Vagina (tissue), 2 donors: ENCODE measurements at regions not wholly inside any gene's neighbourhood (a gene's known extent, or its start where the extent isn't known, plus 50 kb on each side); places are given as distances from the start of the nearest gene placed in this dataset.

Source experiments
- POLR2A ChIP-seq, 2 donors: fragments of 450-650 bp; IDR thresholded peaks; one replicate each; pipeline ENCODE4 v1.6.1; 2017; ENCODE audit warnings: antibody characterized with exemption in 2 of 2, mild to moderate bottlenecking in 2 of 2, moderate library complexity in 2 of 2
- POLR2AphosphoS5 ChIP-seq, 2 donors: sonication (generic); formaldehyde crosslinking; IDR thresholded peaks; one replicate each; pipeline ENCODE4 v1.9.0; 2017; ENCODE audit warnings: antibody characterized with exemption in 2 of 2, mild to moderate bottlenecking in 2 of 2, low read depth in 1 of 2; ENCODE audit not compliant: insufficient read depth in 1 of 2
- TF ChIP-seq, protein P1 (sequence below), 3 experiments: fragments of 450-650 bp in 2 of 3; fragments of 200-600 bp in 1 of 3; sonication (generic) in 1 of 3; IDR thresholded peaks; one replicate each; pipeline ENCODE4 v1.5.1; 2017 to 2019; ENCODE audit warnings: antibody characterized with exemption in 3 of 3, mild to moderate bottlenecking in 2 of 3, moderate library complexity in 2 of 3

DNA sequence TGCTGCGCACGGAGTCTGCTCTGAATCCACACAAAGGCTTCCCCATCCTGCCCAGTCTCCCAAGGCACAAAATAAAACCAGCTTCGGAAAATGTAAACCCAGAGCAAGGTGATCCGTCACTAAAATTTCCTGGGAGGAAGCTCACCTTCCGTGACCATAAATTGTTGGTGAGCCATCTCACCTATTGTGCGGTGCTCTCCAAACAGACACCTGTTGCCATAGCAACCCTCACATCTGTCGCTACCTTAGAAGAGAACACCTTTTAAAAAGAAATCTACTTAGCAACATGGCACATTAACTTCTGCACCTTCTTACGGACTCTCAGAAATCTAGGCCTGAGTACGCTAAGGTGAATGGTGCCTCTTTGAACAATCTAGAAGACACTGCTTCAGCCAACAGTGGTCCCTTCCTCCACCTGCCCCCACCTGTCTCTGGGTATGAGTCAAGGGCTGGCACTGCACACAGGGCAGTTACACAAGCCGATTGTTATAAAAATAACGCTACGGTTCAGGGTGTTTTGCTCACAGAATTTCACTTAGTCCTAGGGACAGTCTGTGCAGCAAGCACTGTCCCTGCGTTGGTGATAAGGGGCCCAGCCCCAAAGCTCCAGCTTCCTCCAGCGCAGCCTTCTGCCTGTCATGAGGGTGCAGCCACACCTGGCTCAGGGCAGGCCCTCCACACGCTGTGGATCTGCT lies 114.9 kb upstream of the ID2 start:
- TF ChIP-seq, protein P1, sequence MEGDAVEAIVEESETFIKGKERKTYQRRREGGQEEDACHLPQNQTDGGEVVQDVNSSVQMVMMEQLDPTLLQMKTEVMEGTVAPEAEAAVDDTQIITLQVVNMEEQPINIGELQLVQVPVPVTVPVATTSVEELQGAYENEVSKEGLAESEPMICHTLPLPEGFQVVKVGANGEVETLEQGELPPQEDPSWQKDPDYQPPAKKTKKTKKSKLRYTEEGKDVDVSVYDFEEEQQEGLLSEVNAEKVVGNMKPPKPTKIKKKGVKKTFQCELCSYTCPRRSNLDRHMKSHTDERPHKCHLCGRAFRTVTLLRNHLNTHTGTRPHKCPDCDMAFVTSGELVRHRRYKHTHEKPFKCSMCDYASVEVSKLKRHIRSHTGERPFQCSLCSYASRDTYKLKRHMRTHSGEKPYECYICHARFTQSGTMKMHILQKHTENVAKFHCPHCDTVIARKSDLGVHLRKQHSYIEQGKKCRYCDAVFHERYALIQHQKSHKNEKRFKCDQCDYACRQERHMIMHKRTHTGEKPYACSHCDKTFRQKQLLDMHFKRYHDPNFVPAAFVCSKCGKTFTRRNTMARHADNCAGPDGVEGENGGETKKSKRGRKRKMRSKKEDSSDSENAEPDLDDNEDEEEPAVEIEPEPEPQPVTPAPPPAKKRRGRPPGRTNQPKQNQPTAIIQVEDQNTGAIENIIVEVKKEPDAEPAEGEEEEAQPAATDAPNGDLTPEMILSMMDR (IDR thresholded peaks at IDR 0.05) = no peak
- TF ChIP-seq POLR2AphosphoS5 (IDR thresholded peaks at IDR 0.05; ENCODE audit: insufficient read depth in 1 of 2, low read depth in 1 of 2) = no peak
- TF ChIP-seq POLR2A (IDR thresholded peaks at IDR 0.05) = no peak
